PFSK-1 (cell line): ENCODE measurements at regions not wholly inside any gene's neighbourhood (a gene's known extent, or its start where the extent isn't known, plus 50 kb on each side); places are given as distances from the start of the nearest gene placed in this dataset.

Experiments used
- POLR2AphosphoS5 ChIP-seq: IDR thresholded peaks from 2 replicates; pipeline ENCODE4 v1.6.1; 2012; ENCODE audit warnings: low read depth, mild to moderate bottlenecking, control low read depth, low read length, moderate library complexity
- TAF1 ChIP-seq: IDR thresholded peaks from 2 replicates; pipeline ENCODE4 v1.6.1; 2012; ENCODE audit warnings: low read length, control low read depth, borderline replicate concordance; ENCODE audit not compliant: insufficient read depth
- TF ChIP-seq, protein P1 (sequence below), 2 experiments: IDR thresholded peaks; 2 replicates each; pipeline versions ENCODE4 v1.6.1 to v1.8.0; 2011 to 2012; ENCODE audit warnings: low read depth in 2 of 2, low read length in 2 of 2, control low read depth in 1 of 2, inconsistent platforms in 1 of 2, mild to moderate bottlenecking in 1 of 2, moderate library complexity in 1 of 2; ENCODE audit not compliant: insufficient read depth in 1 of 2

DNA sequence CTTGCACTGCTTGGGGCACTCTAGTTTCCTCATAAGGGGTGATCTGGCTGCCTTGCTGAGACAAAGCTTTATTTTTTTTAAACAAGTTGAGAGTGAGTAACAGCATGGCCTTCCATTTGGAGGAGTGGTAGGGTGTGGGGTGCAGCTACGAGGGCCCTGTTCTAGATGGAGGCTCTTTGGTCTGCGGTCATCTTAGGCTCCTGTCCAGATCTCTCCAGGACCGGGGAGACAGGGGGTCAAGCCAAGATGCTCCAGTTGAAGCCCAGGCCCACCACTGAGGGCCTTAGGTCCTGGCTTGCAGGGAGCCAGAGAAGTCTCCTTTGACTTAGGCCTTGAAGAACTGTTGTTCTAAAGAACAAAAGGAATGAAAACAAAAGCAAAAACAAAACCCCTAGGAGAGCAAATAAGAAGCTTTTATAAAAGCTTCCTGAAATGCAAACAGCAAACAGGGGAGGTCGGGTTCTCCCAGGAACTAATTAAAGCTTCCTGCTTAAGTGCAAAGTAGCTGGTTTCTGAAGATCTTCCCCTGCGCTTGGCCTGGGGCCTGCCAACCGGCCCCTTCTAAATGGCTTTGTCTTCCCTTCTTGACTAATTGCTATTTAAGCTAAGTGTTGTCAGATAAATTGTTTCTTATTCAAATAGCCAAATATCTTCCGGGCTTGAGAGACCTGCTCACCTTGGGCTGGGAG is 259.2 kb downstream of the GLRX3 start:
- TF ChIP-seq TAF1 (no peak), POLR2AphosphoS5 (no peak)
- TF ChIP-seq, protein P1, sequence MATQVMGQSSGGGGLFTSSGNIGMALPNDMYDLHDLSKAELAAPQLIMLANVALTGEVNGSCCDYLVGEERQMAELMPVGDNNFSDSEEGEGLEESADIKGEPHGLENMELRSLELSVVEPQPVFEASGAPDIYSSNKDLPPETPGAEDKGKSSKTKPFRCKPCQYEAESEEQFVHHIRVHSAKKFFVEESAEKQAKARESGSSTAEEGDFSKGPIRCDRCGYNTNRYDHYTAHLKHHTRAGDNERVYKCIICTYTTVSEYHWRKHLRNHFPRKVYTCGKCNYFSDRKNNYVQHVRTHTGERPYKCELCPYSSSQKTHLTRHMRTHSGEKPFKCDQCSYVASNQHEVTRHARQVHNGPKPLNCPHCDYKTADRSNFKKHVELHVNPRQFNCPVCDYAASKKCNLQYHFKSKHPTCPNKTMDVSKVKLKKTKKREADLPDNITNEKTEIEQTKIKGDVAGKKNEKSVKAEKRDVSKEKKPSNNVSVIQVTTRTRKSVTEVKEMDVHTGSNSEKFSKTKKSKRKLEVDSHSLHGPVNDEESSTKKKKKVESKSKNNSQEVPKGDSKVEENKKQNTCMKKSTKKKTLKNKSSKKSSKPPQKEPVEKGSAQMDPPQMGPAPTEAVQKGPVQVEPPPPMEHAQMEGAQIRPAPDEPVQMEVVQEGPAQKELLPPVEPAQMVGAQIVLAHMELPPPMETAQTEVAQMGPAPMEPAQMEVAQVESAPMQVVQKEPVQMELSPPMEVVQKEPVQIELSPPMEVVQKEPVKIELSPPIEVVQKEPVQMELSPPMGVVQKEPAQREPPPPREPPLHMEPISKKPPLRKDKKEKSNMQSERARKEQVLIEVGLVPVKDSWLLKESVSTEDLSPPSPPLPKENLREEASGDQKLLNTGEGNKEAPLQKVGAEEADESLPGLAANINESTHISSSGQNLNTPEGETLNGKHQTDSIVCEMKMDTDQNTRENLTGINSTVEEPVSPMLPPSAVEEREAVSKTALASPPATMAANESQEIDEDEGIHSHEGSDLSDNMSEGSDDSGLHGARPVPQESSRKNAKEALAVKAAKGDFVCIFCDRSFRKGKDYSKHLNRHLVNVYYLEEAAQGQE (IDR thresholded peaks at IDR 0.05; ENCODE audit: insufficient read depth in 1 of 2, low read depth in 2 of 2, low read length in 2 of 2) = no peak
